HG03135 (cell line): ENCODE measurements at regions not wholly inside any gene's neighbourhood (a gene's known extent, or its start where the extent isn't known, plus 50 kb on each side); places are given as distances from the start of the nearest gene placed in this dataset.

Source experiments
- ATAC-seq: cut with Tn5 transposase; IDR thresholded peaks from one replicate; pipeline ENCODE4 v1.9.1; 2021; ENCODE audit warnings: mild to moderate bottlenecking, moderate library complexity; ENCODE audit not compliant: unreplicated experiment

- peak; percentile 44 for ATAC-seq
Measured at GRCh38 chr17:81345228-81346089, 49.8 kb upstream of the BAHCC1 start.
